HG02588 (cell line): ENCODE measurements at regions not wholly inside any gene's neighbourhood (a gene's known extent, or its start where the extent isn't known, plus 50 kb on each side); places are given as distances from the start of the nearest gene placed in this dataset.
"Not testable (repeated sequence)": the region's sequence is repeated elsewhere in the genome, so short reads cannot be mapped to it uniquely, and the experiment has no call there.

ENCODE experiments used
- ATAC-seq: cut with Tn5 transposase; IDR thresholded peaks from one replicate; pipeline ENCODE4 v1.9.1; 2021; ENCODE audit warnings: mild to moderate bottlenecking, moderate library complexity; ENCODE audit not compliant: unreplicated experiment

DNA sequence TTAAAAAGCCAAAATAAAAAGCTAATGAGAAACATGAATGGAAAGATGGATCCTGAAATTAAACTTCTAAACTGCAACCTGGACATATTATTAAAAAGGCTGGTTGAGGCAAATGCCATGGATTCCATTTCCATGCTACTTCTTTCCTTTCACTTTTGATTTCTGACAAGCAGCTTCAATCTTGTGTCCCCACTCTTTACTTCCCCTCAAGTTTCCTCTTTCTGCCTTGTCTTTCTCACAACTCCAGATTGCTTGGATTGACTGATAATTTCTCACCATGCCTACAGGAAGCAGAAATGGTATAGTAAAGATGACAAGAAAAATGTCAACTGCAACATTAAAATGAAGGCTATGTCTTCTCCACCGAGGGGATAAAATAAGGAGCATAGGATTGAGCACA lies 1136.7 kb downstream of the TUSC7 start:
- no peak for ATAC-seq

GRCh38 chr3:117848606-117849005 lies 1139.0 kb downstream of the TUSC7 start:
- no peak for ATAC-seq

DNA sequence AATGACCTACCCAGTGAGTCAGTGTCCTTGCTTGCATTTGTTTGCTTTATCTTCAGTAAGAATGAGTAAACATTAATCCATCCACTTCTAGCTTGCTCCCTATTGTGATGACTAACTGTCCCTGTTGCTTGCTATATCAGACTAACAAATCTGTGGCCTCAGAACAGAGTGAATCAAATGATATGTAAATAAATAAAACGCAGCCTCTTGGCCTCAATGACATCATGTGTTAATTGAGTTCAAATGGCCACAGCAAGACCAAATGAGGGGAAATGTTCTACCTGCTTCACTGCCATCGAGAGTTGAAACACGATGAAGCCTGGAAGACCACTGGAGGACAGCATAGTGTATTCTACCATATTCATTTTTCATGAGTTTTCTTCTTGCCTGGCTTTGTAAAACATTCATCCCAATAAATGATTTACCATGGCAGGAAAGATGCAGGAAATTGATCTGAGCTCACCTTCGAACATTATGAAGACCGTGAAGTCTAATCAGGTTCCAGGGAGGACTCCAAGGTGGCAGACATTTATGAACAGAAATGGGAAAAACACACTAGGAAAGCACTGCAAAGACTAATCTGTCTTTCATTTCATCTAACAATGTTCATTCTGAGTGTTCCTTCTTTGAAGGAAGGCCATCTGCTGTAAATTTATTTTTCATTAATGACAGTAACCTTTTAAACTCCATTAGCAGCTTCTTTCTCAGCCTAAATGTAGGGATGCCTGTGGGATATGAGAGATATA lies 1144.5 kb downstream of the TUSC7 start:
- no peak for ATAC-seq

GRCh38 chr3:117856354-117856753 lies 1146.8 kb downstream of the TUSC7 start:
- ATAC-seq: no peak

DNA sequence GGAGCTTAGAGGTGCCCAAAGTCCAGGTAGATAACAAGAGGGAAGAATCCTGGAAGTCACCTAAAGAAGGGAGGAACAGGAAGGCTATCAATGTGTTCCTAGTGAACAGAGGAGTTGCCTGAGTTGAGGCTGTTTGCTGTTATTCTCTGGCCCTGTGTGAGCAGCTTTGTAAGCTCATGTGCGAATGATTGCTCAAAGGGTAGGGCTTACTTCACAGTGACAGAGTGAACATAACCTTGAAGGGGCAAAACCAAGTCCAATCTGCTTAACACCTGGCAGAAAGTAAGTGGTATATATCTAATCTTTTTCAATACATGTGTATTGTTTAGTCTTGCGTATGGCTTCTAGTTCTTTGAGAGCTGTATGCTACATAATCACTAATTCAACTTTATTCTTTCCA lies 1153.6 kb downstream of the TUSC7 start:
- ATAC-seq: no peak

DNA sequence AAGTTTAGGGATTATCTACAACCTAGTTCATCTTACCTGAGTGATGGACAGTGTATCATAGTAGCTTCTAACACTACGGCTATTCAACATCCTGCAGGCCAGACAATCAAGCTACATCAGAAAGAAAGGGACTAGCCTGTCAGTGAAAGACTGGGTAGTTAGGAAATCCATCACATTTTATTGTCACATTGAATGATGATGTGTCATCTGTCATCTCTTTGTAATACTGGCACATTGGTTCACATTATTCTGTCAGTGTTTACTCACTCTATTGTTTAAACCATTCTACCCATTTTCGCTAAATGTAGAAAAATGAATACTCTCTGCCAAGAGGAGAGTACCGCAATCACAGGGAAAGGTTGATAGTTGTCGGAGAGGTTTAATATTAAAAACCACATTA lies 1155.8 kb downstream of the TUSC7 start:
- no peak for ATAC-seq

- no peak for ATAC-seq
These were observed 1159.2 kb downstream of the TUSC7 start for GRCh38 chr3:117868766-117869165.

DNA sequence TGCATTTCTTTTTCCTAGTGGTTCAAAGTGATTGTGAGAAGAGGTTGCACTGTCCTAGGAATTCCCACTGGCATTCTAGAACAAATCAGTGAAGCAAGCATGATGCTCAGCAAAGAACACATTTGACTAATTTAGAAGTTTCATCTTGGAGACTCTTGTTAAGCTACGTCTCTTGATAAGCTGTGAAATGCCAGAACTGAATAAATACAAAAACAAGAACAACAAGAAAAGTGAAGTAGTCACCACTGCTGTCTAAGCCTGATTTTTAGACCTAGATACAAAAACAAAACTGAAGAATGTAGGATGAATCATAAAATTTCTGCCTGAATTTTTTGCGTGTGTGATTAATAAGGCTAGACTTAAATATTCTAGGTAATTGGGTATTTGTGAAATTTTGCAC lies 1162.4 kb downstream of the TUSC7 start:
- ATAC-seq: no peak

- ATAC-seq: not testable (repeated sequence)
These were observed 1161.9 kb downstream of the IGSF11 start for GRCh38 chr3:117872594-117873248.

GRCh38 chr3:117873249-117873600 lies 1161.4 kb downstream of the IGSF11 start:
- ATAC-seq: no peak

DNA sequence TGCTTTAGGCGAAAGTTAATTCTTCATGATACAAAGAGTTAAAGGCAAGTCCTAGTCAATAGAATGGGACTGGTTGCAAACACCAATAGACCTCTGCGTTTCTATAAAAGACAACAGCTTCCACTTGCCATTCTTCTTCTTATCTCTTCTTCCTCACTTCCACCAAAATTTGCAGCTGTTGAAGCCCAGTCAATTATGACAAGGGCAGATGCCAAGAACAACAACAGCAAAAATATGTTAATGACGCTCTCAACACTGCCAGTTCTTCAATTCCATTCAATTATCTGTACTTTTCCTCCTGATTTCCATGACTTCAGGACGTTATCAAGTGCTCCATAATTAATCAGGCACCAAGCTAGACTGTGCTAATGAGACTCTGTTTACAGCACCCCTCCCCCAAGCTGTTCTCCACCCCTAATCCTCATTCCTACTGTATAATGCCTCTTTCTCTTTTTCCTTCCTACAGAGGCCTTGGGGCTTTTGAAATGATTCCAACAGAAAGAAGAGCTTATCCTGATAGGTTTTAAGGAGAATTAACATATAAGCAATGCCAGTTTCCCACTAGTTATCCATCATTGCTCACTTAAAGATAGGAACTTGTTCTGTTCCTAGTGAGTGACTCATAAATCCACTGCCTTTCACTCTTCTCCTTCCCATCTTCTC lies 1160.5 kb downstream of the IGSF11 start:
- no peak for ATAC-seq

DNA sequence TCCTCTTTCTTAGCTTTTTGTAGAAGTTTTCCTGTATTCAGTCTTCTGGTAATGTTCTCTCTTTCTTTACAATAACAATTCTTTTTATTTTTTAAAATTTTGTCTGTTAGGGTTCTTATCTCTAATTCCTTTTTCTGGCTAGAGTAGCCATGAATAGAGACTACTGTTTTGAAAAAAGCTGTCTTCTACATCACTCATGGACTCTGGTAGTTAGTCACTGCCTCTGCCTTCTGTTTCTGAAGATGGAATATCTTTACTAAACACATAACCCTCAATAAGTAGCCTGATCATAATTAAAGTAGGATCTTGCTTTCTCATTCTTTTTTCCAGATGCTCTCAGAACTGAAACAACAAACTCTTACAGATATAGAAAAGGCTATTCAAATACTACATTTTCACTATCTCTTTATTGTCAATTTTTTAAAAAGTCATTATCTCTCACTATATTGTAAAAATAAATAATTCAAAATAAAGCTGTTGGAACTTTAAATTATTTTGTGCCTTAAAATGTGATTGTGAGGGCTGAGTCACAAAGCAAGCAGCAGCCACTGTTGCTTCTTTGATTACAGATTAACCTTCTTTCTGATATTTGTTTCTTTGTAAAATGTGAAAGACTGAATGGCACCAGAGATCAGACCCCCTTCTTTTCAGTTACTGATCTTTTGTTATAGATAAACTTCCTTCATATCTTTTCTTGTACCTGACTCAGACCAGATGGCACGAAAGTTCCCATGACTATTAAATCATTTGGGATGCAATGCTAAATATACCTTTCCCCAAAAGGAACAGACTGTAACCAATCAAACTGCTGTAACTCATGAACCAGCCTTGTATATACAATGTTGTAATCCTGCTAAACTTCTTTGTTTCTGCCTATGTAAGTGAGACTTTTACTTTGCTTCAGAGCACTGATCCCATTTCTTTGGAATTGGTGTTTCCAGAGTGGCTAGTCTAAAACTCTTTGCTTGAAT lies 1159.5 kb downstream of the IGSF11 start:
- ATAC-seq: no peak

- ATAC-seq: no peak
These were observed 1158.8 kb downstream of the IGSF11 start for GRCh38 chr3:117875887-117876286.

GRCh38 chr3:117880638-117881037 lies 1154.0 kb downstream of the IGSF11 start:
- no peak for ATAC-seq

DNA sequence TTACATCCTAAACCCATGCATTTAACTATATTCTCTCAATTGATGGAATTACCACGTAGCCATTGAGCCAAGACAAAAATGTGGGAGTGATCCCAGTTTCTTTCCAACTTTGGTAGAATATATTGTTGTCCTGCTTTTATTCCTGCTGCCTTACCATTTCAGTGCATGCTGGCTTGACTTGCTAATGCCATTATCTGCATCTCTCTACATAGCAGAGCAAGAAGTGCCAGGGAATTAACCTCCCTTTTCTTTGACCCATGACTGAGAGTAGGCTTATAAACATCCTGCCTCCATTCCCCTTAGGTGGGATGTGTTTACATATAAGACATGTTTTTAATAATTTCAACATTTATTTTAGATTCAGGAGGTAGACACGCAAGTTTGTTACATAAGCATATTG lies 1153.4 kb downstream of the IGSF11 start:
- no peak for ATAC-seq

DNA sequence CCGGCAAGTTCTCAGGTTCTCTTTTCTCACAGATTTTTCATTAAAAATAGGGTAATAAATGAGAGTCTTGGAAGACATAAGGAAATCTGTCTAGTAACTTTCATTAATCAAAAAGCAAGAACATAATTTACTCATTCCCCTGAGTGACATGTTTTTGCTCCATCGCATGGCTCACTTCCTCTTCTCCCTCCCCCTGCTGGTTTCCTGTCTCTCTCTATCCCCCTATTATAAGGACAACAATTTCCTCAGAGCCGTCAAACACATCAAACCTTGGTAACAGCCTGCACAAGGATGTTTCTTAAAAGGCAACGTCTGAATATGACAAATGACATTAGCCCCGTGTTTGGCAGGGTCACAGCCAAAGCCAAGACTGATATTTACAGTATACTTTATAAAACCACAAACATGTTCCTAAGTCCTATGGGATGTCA lies 1149.6 kb downstream of the IGSF11 start:
- no peak for ATAC-seq

- ATAC-seq: no peak
These were observed 1148.5 kb downstream of the IGSF11 start for GRCh38 chr3:117886147-117886546.

- no peak for ATAC-seq
These were observed 1147.6 kb downstream of the IGSF11 start for GRCh38 chr3:117887031-117887430.

- no peak for ATAC-seq
These were observed 1146.7 kb downstream of the IGSF11 start for GRCh38 chr3:117887901-117888300.

DNA sequence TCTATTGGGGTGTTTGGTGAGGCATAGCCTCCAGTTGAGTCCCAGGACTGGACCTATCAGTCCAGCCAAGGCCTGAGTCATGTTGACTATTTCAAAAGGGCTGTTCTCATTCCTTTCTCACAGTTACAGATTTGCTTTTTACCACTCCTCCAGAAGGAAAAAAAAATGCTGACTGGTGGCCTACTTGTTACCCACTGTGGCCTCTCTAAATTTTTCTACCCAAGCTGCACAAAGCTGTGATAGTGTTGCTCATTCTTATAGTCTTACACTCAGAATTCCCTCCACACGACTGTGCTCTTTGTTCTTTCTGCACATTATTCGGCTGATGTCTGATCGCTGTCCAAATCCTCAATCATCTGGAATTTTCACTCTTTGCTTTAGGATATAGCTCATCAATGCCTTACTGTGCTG lies 1142.2 kb downstream of the IGSF11 start:
- no peak for ATAC-seq

DNA sequence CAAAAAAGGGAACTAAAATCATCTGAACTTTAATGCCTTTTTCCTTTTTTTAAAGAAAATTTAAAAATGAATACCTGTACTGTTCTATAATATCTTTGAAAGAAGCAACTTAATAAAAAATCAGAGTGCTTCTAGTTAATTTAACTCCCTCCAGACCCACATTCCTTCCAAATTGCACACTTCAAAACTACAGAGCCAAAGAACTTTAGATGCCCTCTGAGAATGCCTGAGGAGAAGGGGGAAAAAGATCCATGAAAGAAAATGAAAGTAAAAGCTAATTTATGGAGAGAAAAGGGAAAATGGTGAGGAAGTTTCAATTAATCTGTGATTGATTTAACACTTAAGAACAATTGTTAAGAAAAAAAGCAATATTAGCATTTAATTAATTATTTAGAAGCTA lies 1141.6 kb downstream of the IGSF11 start:
- ATAC-seq: no peak
